CD4-positive, alpha-beta T cell treated with Interleukin-1 beta for 1 hour (primary cell): ENCODE measurements at regions not wholly inside any gene's neighbourhood (a gene's known extent, or its start where the extent isn't known, plus 50 kb on each side); places are given as distances from the start of the nearest gene placed in this dataset.
"Not testable (repeated sequence)": the region's sequence is repeated elsewhere in the genome, so short reads cannot be mapped to it uniquely, and the experiment has no call there.

Experiments used
- DNase-seq, 2 donors: peaks; one replicate each; pipeline ENCODE4 v3.0.0-alpha.2; 2020 to 2022

DNA sequence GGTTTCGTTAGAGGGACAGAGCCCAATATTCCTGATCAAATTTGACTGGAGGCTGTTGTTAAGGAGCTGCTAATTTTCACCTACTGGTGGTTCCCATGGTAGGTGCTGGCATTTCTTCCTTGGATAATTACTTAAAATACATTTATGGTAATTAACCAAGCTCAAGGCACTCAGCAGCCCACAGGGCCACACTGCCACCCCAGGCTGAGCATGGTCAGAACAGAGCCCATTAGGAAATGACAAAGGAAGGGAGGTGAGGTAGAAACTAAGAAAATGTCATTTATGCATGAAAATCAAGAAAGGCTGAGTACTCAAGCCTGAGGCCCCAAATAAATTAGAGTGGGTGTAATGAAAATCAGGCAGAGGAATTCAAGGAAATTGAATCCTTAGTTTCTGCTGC is 510.2 kb upstream of the GYPC start:
- no peak for DNase-seq

DNA sequence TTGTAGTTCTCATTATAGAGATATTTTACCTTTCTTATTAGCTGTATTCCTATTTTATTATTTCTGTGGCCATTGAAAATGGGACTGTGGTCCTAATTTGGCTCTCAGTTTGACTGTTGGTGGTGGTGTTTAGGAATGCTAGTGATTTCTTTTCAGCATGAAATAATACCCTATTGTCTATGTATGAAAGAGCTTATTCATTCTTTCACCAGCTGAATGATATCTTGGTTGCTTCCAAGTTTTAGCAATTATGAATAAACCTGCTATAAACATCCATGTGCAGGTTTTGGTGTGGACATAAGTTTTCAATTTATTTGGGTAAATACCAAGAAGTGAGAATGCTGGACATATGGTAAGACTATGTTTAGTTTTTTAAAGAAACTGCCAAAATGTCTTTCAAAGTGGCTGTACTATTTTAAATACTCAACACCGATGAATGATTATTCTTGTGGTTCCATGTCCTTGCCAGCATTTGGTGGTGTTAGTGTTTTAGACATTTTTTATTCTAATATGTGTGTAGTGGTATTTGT is 501.6 kb upstream of the GYPC start:
- no peak for DNase-seq

DNA sequence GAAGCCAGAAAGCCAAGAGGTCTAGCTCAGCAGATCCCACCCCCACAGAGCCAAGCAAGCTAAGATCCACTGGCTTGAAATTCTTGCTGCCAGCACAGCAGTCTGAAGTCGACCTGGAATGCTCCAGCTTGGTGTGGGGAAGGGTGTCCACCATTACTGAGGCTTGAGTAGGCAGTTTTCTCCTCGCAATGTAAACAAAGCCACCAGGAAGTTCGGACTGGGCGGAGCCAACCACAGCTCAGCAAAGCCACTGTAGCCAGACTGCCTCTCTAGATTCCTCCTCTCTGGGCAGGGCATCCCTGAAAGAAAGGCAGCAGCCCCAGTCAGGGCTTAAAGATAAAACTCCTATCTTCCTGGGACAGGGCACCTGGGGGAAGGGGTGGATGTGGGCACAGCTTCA is 495.0 kb upstream of the GYPC start:
- not testable (repeated sequence) for DNase-seq

DNA sequence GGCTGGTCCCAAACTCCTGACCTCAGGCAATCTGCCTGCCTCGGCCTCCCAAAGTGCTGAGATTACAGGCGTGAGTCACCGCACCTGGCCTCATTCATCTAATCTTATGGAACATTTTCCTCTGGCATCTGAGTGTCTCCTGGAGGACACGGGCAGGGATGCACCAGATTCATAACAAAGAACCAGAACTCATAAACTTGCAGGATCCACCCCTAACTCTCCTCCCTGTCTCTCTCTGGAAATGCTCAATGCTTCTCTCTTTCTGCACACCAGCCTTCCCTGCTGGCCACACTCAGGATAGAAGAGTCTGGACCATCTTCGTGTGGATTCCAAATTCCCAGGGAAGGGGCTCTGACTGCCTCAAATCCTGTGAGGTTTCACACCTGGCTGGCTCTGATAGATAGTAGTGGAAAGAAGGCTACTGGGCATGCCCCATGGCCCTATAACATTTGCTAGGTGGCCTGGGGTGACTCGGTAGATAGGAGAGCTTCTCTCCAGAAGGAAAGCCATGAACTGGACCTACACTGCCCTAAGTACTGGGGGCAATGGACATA is 483.2 kb upstream of the GYPC start:
- DNase-seq = no peak

DNA sequence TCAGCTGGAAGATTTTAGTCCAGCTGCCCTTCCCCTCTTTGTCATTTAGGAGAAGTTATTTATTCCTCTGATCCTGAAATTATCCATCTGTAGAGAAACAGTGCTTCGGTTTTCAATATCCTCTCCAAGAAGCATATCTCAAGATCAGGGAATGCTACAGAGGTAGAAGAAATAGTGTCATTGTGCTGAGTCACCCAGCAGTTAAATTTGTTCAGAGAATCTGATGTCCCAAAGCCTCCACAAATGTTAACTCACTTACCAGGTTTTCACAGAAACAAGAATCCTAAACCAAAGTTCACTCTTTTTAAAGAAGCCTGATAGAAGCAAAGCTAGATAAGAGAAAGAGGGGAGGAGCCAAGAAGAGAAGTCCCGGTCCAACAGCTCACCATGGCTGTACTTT is 480.7 kb upstream of the GYPC start:
- no peak for DNase-seq

DNA sequence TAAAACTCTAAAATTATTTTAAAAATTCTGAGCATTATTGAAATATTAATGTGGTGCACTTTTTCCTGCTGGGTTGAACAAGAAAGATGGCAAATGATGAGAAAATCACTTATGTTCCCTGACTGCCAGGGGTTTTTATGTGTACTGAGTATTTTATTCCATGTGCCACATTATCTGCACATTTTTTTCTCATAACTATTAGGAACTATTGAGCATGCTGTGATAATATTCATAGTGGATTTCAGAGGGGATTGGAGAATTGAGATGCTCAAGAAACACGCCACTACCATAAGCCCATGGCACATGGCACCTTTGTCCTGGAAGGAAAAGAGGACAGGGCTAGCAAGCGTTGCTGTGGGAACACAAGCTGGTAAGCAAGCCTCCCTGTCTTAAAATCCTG is 478.5 kb upstream of the GYPC start:
- DNase-seq = no peak

DNA sequence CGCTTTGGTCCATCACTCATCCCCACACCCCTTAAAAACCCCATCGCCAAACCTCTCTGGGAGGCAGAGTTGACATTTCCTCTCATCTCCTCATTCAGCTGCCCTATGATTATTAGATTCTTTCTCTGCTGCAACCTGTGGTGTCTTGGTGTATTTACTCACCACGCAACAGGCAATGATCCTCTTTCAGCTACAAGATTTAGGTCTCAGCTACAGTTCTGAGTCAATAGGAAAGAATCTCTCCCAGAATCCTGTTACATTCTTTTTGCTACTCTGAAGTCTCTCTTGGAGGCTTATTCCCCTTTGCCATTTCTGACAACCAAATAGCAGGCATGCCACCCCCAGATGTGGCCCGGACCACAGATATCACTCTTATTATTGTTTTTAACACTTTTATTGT is 468.3 kb upstream of the GYPC start:
- DNase-seq = no peak

DNA sequence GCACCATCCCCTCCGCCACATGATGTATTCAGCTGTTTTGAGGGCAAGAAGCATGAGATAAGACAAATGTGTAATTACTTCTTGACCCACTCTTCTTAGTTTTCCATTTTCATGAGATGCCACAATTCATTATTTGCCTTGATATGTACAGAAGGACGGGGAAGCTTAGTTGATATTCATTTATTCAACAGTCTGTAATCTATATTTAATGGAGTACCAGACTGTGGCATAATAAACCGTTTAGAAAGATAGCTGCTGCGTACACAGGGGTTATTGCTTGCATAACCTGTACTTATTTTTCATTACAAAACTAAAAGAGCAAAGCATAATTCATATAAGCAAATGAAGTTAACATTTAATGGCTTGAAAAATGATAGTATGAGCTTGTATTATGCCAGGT is 466.4 kb upstream of the GYPC start:
- no peak for DNase-seq

DNA sequence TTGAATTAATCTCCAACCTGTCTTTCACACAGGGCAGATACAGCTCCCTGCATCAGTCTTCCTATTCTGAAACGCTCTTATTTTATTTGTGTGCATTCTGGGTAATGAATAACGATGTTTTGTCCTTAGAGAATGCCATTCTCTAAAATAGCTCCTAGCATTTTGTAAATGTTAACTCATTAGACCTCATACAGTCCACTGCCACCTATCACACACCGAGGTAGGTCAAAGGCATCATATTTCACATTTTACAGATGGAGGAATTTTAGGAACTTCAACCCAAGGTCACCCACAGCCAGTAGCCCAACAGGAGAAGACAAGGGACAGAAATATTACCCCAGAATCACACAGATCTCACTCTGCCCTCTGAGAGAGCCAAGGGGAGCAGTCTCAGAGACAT is 455.4 kb upstream of the GYPC start:
- no peak for DNase-seq

DNA sequence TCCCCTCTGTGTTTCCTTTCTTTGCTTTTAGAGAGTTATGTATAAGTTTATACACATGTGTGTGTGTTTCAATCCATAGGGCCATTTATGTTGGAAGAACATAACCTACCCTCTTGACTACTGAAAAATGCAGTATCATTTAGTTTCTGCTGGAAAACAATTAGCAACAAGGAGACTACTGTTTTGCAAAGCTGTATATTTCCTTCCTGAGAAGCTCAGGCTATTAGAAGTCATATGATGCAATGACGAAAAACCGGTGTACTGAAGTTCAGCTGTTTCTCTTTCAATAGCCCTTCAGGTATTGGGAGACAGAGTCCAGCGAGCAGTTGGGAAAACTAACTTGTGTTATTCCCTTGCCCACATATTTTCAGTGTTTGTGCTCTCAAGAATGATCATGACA is 447.7 kb upstream of the GYPC start:
- DNase-seq = no peak

DNA sequence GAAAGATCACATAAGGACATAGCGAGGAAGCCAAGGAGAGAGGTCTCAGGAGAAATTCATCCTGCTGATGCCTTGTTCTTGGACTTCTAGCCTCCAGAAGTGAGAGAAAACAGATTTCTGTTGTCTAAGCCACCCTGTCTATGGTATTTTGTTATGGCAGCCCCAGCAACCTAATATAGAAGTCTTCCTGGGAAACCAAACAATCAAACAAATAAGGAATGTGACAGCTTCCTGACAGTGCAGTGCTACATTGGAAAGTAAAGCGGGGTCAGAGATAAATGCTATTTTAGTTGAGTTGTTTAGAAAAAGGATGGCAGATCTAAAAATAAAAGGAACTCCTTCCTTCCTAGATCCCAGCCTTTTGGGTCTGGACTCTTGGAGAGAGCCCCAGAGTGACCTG is 443.2 kb upstream of the GYPC start:
- DNase-seq = no peak

DNA sequence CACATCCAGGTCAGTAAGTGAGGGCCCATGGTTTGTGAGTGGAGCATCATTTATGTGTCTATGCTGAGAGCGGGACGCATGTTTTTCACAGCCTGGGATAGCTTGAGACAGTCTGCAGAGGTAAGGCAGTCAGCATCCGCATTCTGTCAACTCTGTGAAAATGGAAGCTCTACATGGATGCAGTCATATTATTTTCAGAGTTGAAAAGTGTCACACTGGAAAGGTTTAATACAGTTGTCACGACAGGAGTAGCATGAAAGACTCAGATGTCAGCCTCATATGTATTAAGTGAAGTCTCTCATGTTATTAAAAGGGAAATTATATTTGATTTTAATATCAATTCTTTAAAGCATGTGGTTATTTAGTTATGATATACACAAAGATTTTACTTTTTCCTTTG is 436.9 kb upstream of the GYPC start:
- no peak for DNase-seq

DNA sequence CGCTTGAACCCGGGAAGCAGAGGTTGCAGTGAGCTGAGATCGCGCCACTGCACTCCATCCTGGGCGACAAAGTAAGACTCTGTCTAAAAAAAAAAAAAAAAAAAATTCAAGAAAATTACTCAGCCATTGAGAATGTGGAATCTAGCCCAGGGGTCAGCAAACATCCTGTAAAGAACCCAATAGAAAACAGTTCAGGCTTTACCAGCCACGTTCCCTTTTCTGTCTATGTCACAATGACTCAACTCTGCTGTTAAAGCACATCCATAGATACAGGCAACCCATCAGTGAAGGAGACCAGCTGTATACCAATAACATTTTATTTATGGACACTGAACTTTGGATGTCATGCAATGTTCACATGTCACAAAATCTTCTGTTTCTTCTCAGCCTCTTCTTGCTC is 435.6 kb upstream of the GYPC start:
- no peak for DNase-seq

DNA sequence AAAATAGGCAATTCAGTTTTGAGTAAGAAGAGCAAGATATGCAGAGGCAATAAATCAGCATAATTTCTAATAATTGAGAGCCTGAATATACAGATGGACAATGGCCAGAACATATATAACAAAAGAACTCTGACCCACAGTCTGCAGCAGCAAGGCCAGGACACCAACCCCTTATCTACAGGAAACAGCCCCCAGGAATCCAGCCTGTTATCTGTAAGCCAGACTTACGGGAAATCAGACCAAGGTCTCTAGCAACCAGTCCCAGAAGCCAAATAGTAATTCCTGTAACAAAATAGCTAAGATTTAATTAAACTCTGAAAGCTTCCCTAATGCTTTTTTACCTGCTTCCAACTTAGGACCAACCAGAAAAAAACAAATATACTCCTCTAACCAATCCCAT is 434.5 kb upstream of the GYPC start:
- DNase-seq = no peak

DNA sequence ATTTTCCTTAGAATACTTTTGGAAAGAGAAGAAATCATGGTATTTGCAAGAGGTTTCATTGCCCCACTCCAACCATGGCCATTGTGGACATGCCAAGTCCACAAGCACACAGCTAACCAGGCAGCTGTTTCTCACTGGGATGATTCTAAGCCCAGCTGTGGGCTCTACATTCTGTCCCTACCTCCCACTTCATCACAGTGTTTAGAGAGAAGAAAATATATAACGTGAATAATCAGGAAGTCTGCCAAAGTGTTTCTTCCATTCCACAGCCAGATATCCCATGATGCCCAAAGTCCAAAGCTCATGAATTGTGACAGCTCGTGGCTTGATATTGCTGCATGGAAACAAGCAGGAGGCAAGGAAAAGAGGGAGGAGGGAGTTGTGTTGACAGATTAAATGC is 433.7 kb upstream of the GYPC start:
- DNase-seq = no peak

DNA sequence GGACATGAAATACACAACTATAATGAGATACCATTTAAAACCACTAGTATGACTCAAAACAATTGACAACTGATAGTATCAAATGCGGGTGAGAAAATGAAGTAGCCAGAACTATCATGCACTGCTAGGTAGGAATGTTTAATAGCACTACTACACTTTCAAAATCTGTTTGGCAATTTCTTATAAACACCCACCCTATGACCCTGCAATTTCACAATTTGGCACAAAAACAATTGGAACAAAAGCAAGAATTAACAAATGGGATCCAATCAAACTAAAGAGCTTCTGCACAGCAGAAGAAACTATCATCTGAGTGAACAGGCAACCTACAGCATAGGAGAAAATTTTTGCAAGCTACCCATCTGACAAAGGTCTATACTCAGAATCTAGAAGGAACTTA is 431.2 kb upstream of the GYPC start:
- no peak for DNase-seq

DNA sequence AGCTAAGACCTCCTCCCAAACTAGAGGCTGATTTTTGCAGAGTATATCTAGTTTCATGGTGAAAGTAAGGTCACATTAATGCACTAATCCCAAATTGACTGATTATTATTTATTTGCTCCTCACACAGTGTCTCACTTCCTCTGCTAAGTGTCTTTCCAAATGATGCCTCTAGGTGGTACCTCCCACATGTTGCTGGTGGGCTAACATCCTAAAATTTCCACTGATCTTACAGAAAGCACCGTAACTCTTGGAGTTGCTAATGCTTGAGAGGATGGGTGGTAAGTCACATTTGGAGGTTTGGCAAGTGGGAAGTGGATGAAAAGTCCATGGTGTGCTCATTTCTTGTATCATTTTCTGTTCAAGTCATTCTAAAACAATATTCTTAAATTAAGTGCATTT is 428.7 kb upstream of the GYPC start:
- DNase-seq = no peak

DNA sequence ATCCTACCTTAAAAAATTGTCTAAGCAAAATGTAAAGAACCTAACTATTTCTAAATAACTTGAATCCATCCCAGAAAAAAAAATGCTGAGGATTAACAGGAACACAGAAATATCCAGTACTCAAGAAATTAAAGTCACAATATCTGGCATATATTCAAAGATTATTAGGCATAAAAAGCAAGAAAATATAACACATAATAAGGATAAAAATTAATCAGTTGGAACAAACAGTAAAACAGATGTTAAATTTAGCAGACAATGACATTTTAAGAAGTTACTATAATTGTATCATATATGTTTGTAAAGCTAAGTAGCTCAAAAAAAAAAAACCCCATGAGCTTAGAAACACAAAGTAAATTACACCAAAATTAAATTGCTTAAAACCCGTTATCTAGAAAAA is 427.4 kb upstream of the GYPC start:
- no peak for DNase-seq

DNA sequence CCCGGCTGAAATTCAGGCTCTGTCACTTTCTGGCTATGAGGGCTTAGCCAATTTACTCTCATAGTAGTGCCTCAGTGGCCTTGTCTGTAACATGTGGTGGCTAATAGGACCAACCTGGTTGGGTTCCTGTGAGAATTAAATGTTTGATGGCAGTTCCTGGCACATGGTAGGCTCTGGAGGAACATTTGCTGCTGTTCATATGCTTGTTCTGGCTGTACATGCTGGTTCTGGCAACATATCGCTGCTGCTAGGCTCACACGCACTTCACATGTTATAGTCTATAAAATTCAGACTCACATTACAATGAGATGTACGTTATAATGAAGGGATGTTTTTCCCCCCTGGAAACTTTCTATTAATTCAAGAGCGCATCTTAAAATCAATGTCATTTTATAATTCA is 417.7 kb upstream of the GYPC start:
- DNase-seq = no peak

DNA sequence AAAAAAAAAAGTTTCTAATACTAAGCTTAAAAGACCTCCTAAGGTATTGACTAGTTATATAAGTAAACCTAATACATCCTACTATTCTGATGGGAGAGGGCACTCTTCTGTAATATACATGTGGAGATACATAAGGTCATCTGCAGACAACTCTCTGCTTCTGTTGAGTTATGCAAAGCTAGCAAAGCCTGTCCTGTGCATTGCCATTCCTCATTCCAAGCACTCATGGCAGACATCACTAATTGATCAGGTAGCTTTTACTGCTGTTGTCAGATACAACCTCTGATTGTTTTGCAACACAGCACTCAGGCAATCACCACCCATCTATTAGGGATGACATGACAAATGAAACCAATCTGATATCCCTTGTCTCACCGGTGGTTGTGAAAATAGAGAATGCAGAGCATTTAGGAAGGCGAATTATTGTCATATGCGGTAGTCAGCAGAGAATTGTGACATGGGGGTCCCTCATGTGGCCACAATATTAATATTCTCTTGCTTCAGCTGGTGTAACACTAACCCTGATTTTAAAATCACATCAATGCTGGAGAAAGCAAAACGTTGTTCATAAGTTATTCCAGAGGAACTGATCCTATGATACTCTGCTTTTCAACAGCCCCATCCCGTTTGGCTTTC is 416.5 kb upstream of the GYPC start:
- no peak for DNase-seq

DNA sequence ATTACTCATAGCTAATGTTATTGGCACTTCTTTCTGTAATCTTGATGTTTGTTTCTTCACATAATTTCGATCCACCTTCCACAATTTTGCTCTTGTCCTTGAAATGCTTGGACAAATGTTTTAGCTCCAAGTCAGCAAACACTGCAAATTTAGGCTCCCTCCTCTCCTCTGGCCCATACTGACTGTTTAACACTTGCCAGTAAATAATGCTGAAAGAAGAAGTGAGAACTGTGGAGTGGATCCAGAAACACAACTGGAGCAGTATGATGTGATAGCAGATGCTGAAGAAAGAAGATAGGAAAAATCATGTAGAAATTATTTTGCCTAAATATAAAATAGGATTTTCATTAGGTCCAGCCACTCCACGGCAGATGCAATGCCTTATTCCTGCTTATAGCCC is 415.0 kb upstream of the GYPC start:
- DNase-seq = no peak

DNA sequence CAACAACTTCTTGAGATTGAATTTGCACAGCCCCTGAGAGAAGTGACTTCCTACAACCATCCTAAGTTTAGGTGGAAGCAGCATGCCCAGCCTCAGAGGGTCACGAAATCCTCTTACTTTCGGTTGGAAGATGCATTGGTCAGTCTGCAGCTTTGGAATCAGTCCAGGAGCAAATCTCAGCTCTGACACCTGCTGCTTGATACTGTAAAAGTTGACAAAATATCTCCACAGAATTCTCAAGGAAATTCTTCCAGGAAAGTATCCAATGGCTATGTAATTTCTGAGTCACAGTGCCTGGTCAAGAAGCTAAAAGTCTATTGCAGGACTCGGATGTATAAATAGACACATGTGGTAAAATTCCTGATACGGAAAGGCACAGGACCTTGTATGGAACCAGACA is 414.5 kb upstream of the GYPC start:
- no peak for DNase-seq

DNA sequence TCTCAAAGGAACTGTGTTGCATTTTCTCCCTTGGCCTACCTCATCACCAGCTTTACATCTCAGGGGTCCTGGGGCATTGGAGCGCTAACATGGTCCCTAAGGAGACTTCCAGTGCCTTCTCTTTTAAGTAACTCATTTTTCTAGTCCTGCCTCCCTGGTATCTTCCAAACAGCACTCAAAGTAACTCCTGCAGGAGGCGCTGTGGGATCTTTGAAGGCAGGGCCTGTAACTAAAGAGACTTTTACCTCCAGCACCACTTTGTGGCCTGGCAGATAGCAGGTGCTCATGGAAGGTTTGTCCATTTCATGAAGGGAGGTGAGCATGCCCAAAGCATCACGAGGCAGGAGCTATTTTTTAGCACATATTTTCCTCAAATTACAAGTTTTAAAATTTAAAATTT is 411.0 kb upstream of the GYPC start:
- DNase-seq = peak in 1 of 2 donors; percentile 5

DNA sequence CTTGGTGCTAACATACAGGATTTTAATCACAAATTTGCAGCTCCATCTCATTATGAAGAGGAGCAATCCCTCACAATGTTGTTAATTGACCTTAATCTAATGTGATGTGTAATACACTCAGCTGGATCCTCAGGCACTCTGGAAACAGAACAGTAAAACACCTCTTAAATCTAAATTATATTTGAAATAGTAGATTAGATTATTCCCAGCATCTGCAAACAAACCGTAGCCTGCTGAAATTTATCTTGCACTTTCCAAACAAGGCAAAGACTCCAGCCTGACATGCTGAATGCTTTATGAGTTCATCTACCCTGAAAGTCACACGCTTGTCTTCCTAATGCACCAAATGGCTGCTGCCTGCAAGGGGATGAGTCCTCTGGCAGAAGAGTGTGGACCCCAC is 402.3 kb upstream of the GYPC start:
- no peak for DNase-seq

DNA sequence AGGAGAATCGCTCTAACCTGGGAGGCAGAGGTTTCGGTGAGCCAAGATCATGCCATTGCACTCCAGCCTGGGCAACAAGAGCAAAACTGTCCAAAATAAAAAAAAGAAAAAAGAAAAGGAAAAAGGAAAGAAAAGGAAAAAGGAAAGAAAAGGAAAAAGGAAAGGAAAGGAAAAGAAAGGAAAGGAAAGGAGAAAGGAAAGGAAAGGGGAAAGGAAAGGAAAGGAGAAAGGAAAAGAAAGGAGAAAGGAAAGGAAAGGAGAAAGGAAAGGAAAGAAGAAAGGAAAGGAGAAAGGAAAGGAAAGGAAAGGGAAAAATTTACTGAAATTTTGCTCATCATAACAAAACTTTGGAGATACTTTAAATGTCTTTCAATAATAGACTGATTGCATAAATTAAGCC is 391.3 kb upstream of the GYPC start:
- no peak for DNase-seq
